ENCODE measurements at regions not wholly inside any gene's neighbourhood (a gene's known extent, or its start where the extent isn't known, plus 50 kb on each side); places are given as distances from the start of the nearest gene placed in this dataset.

DNA sequence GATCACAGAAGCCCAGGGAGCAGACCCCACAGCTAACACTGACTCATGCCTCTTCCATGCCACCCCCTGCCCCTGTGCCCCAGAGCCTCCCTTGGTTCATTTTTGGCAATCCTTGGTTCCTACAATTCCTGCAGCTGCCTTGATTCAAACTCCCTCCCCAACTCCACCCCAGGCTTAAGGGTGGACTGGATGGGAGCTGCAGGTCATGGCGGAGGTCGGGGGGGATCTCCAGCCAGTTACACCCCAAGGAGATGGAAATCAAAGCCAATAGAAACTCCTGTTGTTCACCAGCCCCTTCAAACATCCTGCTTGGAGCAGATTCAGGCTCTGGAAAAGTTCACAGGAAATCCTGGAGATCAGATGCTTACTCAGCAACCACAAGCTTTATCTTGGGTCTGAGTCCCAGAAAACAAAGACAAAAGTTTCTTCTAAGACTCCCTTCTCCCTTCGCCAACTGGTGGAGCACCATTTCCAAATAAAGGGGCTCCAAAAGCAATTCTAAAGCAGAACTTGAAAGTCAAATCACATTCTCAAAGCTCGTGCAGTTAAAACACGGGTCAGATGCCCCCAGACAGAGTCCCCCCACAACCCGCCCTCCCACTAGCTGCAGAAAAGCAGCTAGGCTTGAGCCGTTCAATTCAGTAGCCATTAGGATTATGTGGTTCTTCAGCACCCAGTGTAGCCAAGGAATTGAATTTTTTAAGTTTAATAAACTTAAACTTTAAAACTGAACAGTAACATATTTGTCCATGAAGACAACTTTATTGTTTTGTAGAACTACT is 149.5 kb downstream of the ANKRD60 start:
- TF ChIP-seq CTCF (IDR thresholded peaks at IDR 0.05 in 2 of 3, conservative IDR thresholded peaks at IDR 0.05 in 1 of 3; ENCODE audit: control insufficient read depth in 2 of 3, extremely low read depth in 1 of 3, insufficient read depth in 1 of 3, low read depth in 3 of 3, low read length in 3 of 3), result no peak
- no peak for TF ChIP-seq HSF1 (IDR thresholded peaks at IDR 0.05; ENCODE audit: low read depth, low read length)
- TF ChIP-seq CREB1 (IDR thresholded peaks at IDR 0.05; ENCODE audit: low read depth), result no peak
- TF ChIP-seq EZH2 (IDR thresholded peaks at IDR 0.05; ENCODE audit: borderline replicate concordance, control insufficient read depth, low read depth, low read length), result no peak
- TF ChIP-seq HCFC1 (IDR thresholded peaks at IDR 0.05; ENCODE audit: low read length), result no peak

Measured in GM12878 (cell line).